Activated CD4-positive, alpha-beta T cell treated with anti-CD3 and anti-CD28 coated beads, Interleukin-2, amount 10 ng/mL, durations not matched to agents 24 days and 14 days (primary cell): ENCODE measurements at regions not wholly inside any gene's neighbourhood (a gene's known extent, or its start where the extent isn't known, plus 50 kb on each side); places are given as distances from the start of the nearest gene placed in this dataset.

Experiments used
- DNase-seq: peaks from one replicate; pipeline ENCODE4 v3.0.0; 2022
- H3K27ac Mint-ChIP-seq: one replicate; pipeline ENCODE4 v1.8.0; 2022; ENCODE audit warnings: mild to moderate bottlenecking, mixed read lengths
- H3K27me3 Mint-ChIP-seq: one replicate; pipeline ENCODE4 v1.8.0; 2022; ENCODE audit warnings: mixed read lengths
- H3K36me3 Mint-ChIP-seq: one replicate; pipeline ENCODE4 v1.8.0; 2022; ENCODE audit warnings: low read depth, mild to moderate bottlenecking, mixed read lengths
- H3K4me1 Mint-ChIP-seq: one replicate; pipeline ENCODE4 v1.8.0; 2021; ENCODE audit warnings: mixed read lengths
- H3K4me3 Mint-ChIP-seq: one replicate; pipeline ENCODE4 v1.8.0; 2022; ENCODE audit warnings: mild to moderate bottlenecking, moderate library complexity, mixed read lengths
- H3K9me3 Mint-ChIP-seq: one replicate; pipeline ENCODE4 v1.8.0; 2021; ENCODE audit warnings: mixed read lengths
- intact Hi-C: fragments of 100-400 bp; cut with micrococcal nuclease; formaldehyde crosslinking; loops from one replicate; pipeline ENCODE4 v1.15.1; 2023

- Mint-ChIP-seq H3K27ac (no peak overlapping the region), H3K27me3 (no peaks in the 10 kb centered on the region), H3K4me1 (peaks cover 7% of the 10 kb centered on the region), H3K4me3 (no peak overlapping the region), H3K9me3 (no peaks in the 10 kb centered on the region), H3K36me3 (no peaks in the 10 kb centered on the region)
- DNase-seq, result no peak
- intact Hi-C loops, result no loop called here
Observed at GRCh38 chr4:117983541-117984365, 50.5 kb upstream of the NDST3 start.

GRCh38 chr4:117984366-117984680, 50.0 kb upstream of the NDST3 start:
- peaks cover 7% of the 10 kb centered on the region for H3K4me1 Mint-ChIP-seq
- no peak for DNase-seq
- no peak overlapping the region for H3K4me3 Mint-ChIP-seq
- no peaks in the 10 kb centered on the region for H3K9me3 Mint-ChIP-seq
- H3K27ac Mint-ChIP-seq, result no peak overlapping the region
- no peaks in the 10 kb centered on the region for H3K27me3 Mint-ChIP-seq
- H3K36me3 Mint-ChIP-seq, result no peaks in the 10 kb centered on the region
- intact Hi-C loops, result no loop called here
